Bronchial epithelial cell (primary cell): ENCODE measurements at regions not wholly inside any gene's neighbourhood (a gene's known extent, or its start where the extent isn't known, plus 50 kb on each side); places are given as distances from the start of the nearest gene placed in this dataset.
A peak's percentile ranks its signal among the peaks of the same experiment; 100 is the strongest.

Experiments used
- DNase-seq: peaks from one replicate; pipeline ENCODE4 v3.0.0-alpha.2; 2010; ENCODE audit warnings: low read depth
- FAIRE-seq: peaks from 2 replicates; lab custom pipeline; 2011; peaks lifted over from hg19 to GRCh38; lab: Jason Lieb, UNC
- H3K27me3 ChIP-seq: 2 replicates; pipeline ENCODE4 v1.5.1; 2011; ENCODE audit warnings: low read length; ENCODE audit not compliant: control insufficient read depth, insufficient read depth
- H3K36me3 ChIP-seq: 2 replicates; pipeline ENCODE4 v1.5.1; 2011; ENCODE audit warnings: low read length; ENCODE audit not compliant: control insufficient read depth, insufficient read depth
- H3K4me3 ChIP-seq: 2 replicates; pipeline ENCODE4 v1.5.1; 2011; ENCODE audit warnings: mild to moderate bottlenecking, low read depth, low read length, control low read depth
- TF ChIP-seq, protein P1 (sequence below): IDR thresholded peaks from 2 replicates; pipeline ENCODE4 v1.5.1; 2011; ENCODE audit warnings: mild to moderate bottlenecking, moderate library complexity, low read length, control low read depth, inconsistent platforms; ENCODE audit not compliant: insufficient read depth, severe bottlenecking

GRCh38 chr6:6711031-6711785, 122.7 kb downstream of the LY86 start:
- Histone ChIP-seq H3K4me3 (no peak overlapping the region), H3K36me3 (no peaks in the 10 kb centered on the region), H3K27me3 (no peaks in the 10 kb centered on the region)
- TF ChIP-seq, protein P1, sequence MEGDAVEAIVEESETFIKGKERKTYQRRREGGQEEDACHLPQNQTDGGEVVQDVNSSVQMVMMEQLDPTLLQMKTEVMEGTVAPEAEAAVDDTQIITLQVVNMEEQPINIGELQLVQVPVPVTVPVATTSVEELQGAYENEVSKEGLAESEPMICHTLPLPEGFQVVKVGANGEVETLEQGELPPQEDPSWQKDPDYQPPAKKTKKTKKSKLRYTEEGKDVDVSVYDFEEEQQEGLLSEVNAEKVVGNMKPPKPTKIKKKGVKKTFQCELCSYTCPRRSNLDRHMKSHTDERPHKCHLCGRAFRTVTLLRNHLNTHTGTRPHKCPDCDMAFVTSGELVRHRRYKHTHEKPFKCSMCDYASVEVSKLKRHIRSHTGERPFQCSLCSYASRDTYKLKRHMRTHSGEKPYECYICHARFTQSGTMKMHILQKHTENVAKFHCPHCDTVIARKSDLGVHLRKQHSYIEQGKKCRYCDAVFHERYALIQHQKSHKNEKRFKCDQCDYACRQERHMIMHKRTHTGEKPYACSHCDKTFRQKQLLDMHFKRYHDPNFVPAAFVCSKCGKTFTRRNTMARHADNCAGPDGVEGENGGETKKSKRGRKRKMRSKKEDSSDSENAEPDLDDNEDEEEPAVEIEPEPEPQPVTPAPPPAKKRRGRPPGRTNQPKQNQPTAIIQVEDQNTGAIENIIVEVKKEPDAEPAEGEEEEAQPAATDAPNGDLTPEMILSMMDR, result no peak
- no peak for DNase-seq
- FAIRE-seq, result no peak

DNA sequence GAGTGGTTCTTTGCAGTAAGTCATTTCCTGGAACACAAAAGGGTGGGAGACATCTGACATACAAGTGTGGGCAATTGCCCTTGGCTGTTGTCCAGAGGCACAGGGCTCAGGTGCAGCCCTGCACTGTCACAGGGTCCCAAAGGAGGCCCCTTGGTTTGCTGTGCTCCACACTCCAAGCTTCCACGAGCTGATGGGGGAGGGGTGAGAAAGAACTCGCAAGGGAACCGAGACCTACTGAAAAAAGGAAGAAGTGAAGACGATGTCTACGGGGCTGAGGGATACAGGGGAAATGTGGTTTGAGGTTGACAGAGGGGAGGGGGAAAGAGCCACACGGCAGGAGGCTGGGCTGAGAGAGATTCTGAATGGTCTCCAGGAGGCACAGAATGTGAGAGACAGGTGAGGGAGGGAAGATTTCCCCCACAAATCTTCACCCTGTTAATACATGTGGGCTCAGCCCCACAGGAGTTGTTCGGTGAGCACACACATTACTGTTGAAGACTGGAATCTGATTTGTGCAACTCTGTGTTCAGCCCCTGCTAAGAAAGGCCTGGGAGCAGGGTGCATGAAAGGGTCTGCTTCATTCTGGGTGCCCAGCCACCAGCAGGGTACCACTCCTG, 123.4 kb downstream of the LY86 start:
- no peaks in the 10 kb centered on the region for H3K36me3 ChIP-seq
- TF ChIP-seq, protein P1, result no peak
- no peak for FAIRE-seq
- DNase-seq, result no peak
- no peaks in the 10 kb centered on the region for H3K27me3 ChIP-seq
- H3K4me3 ChIP-seq, result no peak overlapping the region

DNA sequence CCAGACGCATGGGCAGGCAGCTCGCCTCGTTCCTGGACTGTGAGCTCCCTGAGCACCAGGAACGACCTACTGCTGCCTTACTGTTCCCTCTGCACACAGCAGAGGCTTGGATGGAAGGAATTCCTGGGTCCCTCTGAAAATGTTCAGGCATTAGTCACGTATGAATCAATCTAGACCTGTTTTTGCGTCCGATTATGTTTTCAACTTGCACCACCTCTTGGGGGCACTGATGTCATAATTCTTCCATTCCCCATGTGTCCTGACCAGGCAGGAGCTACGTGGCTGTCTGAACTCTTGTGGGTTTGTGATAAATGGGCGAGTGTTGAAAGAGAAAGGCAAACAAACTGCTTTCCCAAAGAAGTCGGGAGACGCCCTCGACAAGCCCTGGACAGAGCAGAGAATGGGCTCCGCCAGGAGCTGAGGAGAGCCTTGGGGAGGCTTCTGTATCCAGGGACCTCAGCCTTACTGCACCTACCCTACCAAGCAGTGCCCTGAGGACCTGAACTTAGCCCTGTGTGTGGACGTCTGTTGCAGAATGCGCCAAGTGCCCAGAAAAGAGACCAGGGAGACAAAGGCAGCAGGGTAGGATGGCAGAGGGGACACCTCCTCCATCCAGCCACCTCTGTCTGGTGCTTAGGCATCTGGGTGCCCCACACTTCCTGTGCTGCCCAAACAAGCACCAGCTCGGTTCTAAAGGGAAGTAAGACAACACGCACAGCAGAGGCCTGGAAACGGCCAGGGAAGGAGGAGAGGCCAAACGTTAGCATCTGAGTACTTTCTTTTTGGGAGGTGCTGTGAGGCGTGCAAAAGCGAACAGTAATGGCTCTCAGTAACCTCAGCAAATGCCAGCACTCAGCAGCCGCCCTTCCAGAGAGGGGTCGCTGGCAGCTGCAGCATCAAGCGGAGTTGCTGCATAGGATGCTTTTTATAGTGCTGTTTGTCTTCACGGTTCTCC, 124.2 kb downstream of the LY86 start:
- Histone ChIP-seq H3K36me3 (no peaks in the 10 kb centered on the region), H3K4me3 (no peak overlapping the region), H3K27me3 (no peaks in the 10 kb centered on the region)
- FAIRE-seq, result peak; percentile 93
- peak; percentile 100 for DNase-seq
- TF ChIP-seq, protein P1, result peak; percentile 34

DNA sequence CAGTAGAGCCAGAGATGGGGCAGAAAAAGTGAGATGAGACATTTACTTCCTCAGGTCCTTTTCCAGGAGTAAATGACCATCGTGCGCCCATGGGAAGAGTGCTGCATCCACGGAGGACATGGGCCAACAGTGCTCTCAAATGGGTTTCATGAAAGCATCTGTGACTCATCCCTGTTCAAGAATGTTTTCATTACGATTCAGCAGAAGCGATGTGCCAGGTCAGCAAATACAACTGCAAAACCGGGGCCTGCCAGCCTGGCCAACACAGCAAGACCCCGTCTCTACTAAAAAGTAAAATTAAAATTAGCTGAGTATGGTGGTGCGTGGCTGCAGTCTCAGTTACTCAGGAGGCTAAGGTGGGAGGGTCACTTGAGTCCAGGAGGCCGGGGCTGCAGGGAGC, 125.1 kb downstream of the LY86 start:
- TF ChIP-seq, protein P1, result no peak
- no peak for FAIRE-seq
- H3K4me3 ChIP-seq, result no peak overlapping the region

GRCh38 chr6:6714118-6714897, 125.8 kb downstream of the LY86 start:
- TF ChIP-seq, protein P1, result no peak
- Histone ChIP-seq H3K27me3 (no peaks in the 10 kb centered on the region), H3K36me3 (no peaks in the 10 kb centered on the region), H3K4me3 (no peak overlapping the region)
- no peak for FAIRE-seq
- no peak for DNase-seq

More for the DNA sequence above, 125.1 kb downstream of the LY86 start:
- H3K27me3 ChIP-seq, result no peaks in the 10 kb centered on the region
- peak; percentile 69 for DNase-seq
- no peaks in the 10 kb centered on the region for H3K36me3 ChIP-seq
